GM19043 (cell line): ENCODE measurements at regions not wholly inside any gene's neighbourhood (a gene's known extent, or its start where the extent isn't known, plus 50 kb on each side); places are given as distances from the start of the nearest gene placed in this dataset.
"Not testable (repeated sequence)": the region's sequence is repeated elsewhere in the genome, so short reads cannot be mapped to it uniquely, and the experiment has no call there.

ENCODE experiments used
- ATAC-seq: cut with Tn5 transposase; IDR thresholded peaks from one replicate; pipeline ENCODE4 v1.9.1; 2021; ENCODE audit warnings: low read depth; ENCODE audit not compliant: unreplicated experiment

- ATAC-seq, result not testable (repeated sequence)
Measured at GRCh38 chr1:146883190-146883589, 54.9 kb upstream of the NBPF12 start.

DNA sequence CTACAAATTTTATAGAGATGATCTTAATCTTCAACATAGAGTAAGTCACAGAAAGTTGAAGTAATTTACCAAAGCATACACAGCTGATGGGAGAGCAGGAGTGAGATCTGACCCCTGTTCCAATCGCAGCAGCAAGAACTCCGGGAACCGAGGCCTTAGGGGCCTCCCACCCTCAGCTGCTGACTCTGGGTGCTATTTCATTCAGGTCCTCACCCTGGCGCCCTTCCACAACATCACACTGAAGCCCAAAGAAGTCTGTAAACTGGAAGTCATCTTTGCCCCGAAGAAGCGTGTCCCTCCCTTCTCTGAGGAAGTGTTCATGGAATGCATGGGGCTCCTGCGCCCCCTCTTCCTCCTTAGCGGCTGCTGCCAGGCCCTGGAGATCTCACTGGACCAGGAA, 57.0 kb upstream of the NBPF12 start:
- ATAC-seq, result not testable (repeated sequence)

DNA sequence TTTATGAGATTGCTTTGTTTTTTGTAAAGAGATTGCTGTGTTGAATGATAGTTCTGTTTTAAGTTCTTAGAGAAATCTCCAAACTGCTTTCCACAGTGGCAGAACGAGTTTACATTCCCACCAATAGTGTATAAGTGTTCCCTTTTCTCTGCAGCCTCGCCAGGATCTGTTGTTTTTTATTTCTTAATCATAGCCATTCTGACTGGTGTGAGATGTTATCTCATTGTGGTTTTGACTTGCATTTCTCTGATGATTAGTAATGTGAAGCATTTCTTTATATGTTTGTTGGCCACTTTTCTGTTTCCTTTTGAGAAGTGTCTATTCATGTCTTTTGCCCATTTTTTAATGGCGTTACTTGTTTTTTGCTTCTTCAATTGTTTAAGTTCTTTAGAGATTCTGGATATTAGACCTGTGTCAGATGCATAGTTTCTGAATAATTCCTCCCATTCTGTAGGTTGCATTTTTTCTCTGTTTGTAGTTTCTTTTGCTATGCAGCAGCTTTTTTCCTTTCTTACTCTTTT, 74.3 kb upstream of the NBPF12 start:
- ATAC-seq, result not testable (repeated sequence)

GRCh38 chr1:146853147-146853546, 85.0 kb upstream of the NBPF12 start:
- not testable (repeated sequence) for ATAC-seq

- ATAC-seq, result not testable (repeated sequence)
Measured at GRCh38 chr1:146850352-146850889, 87.7 kb upstream of the NBPF12 start.

DNA sequence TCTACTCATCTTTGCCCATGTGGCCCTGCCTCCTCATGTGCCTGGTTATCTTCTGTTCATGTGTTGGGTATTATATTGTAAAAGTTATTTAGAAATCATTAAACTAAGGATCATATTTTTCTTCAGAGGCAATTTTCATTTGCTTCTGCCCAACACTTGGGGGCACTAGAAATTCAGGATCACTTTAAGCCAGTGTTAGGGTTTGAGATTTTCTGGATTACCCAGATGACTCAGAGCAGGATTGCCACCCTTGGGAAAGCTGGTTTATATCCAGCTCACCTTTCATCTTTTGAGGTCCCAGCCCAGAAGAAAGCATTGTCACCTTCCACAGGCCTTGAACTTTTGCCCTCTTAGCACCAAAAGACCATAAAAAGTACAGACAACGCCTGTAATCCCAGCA, 99.4 kb upstream of the NBPF12 start:
- not testable (repeated sequence) for ATAC-seq

GRCh38 chr1:146826957-146827356, 111.2 kb upstream of the NBPF12 start:
- ATAC-seq, result not testable (repeated sequence)

- ATAC-seq, result not testable (repeated sequence)
Measured at GRCh38 chr1:146794236-146794635, 143.9 kb upstream of the NBPF12 start.

GRCh38 chr1:146792725-146793124, 145.4 kb upstream of the NBPF12 start:
- ATAC-seq, result not testable (repeated sequence)

DNA sequence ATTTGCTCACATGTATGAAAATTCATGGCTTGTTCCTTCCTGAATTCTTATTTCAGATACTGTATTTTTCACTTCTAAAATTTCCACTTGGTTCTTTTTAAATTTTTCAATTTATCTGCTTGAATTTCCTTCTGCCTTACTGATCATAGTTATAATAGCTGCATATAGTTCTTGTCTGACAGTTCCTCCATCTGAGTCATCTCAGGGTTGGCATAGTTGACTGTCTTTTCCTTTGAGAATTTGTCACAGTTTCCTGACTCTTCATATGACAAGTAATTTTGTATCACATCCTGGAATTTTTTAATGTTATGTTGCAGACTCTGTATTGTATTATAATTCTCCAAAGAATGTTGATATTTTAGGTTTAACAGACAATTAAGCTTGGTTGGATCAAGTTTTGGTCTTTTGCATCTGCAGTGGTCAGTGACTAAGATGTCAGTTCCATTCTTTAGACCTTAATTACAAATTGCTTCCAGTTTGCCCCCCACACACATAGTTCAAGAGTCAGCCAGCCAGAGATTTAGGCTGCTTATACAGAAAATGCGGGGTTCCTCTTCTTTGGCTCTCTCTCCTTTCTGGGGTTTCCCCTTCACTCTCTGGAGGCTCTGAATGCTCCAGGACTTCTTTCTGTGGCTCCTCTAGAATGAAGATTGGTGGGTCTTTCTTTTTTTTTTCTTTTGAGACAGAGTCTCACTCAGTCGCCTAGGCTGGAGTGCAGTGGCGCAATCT, 153.7 kb upstream of the NBPF12 start:
- ATAC-seq, result not testable (repeated sequence)

DNA sequence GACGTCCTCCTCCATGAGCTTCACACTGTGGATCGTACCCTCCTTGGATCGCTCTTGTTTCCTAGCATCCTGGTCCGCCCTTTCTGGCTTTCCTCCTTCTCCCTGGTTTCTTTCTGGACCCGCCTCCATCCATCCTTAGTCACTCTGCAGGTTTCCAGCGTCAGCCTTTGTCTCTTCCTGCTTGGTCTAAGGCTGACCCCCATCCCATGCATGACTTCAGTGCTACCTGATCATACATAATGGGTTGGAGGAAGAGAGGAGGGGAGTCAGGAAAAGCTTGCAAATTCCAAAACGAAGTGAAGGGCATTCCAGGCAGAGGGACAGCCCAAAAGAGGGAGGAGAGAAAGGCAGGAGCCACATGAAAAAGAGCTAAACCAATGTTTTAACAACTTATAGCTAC, 156.9 kb upstream of the NBPF12 start:
- not testable (repeated sequence) for ATAC-seq

DNA sequence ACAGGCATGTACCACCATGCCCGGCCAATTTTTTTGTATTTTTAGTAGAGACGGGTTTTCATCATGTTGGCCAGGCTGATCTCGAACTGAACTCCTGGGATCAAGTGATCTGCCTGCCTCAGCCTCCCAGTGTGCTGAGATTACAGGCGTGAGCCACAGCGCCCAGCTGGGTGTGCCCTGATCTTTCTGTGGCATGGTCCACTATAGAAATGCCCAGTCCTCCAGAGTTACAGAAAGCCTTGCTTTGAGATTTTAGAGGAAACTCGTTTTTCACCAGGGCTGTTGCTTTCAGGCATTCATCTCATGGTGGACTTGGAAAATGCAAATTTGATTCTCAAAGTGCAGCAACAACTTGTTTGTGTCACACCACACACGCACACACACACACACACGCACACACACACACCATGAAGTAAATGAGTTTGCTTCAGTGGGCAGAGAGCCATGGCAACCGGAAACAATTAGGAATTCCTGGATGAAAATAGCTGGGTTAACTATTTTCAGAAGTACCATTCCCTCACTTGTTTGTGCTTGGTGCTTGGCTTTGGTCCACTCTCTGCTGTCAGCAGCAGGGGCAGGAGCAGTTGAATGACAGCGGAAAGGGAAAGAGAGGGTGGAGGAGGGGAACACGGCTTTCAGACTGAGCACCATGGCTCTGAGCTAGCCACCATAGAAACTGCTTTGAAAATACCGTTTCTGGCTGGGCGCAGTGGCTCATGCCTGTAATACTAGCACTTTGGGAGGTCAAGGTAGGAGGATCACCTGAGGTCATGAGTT, 160.1 kb upstream of the NBPF12 start:
- ATAC-seq, result not testable (repeated sequence)

GRCh38 chr1:146774988-146775387, 163.1 kb upstream of the NBPF12 start:
- not testable (repeated sequence) for ATAC-seq

GRCh38 chr1:146774271-146774670, 163.9 kb upstream of the NBPF12 start:
- not testable (repeated sequence) for ATAC-seq

GRCh38 chr1:146771409-146771808, 166.7 kb upstream of the NBPF12 start:
- ATAC-seq, result not testable (repeated sequence)

- not testable (repeated sequence) for ATAC-seq
Measured at GRCh38 chr1:146770998-146771397, 167.1 kb upstream of the NBPF12 start.

GRCh38 chr1:146763234-146763633, 174.9 kb upstream of the NBPF12 start:
- not testable (repeated sequence) for ATAC-seq

- not testable (repeated sequence) for ATAC-seq
Measured at GRCh38 chr1:146756858-146757257, 181.3 kb upstream of the NBPF12 start.

DNA sequence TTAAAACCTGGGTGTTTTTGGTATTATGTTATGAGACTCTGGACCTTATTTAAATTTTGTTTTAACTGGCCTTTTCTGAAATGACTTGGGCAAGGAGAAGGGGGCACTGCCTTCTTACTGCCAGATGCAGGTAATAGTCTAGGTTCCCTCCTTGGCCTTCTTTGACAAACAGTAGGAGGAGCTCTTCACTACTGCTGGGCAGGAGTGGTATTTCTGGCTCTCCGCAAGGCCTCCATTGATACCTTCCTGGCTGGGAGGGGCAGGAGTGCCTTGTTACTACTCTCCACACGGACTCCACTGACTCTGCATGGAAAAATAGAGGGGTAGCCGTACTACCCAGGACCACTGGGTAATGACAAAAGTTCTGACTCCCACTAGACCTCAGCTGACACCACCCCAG, 189.4 kb upstream of the NBPF12 start:
- ATAC-seq, result not testable (repeated sequence)

DNA sequence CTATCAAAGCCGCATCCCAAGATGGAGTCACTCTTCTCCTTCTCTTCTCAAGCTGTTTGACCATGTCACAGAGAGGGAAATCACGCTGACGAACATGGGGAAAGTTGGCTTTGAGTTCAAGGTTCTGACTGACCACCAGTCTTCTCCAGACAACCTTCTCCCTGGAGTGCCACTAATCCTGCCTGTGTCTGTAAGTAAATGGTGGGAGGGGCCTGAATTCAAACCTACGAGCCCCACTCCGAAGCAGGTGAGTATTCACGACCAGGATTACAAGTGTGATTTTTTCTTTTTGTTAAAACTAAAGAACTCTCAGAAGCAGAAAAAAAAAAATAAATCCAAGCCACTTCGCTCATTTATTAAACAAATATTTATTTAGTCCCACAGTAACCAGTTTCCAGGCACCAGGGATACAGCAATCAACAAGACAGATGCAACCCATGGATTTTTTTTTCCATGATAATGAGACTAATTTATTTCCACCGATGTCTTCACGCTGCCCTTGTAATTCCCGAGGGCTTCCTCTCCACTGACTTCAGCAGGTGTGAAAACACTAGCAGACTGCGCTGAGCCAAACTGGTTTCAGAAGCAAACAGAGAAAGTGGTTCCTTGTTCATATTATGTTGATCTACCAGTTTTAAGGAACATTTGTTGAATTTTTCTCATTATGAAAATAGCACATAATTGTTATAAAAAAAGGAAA, 206.0 kb upstream of the NBPF12 start:
- ATAC-seq, result not testable (repeated sequence)
